GM12878 (cell line): ENCODE measurements at regions not wholly inside any gene's neighbourhood (a gene's known extent, or its start where the extent isn't known, plus 50 kb on each side); places are given as distances from the start of the nearest gene placed in this dataset.

Experiments
- ATAC-seq: fragments of 200-7000 bp; cut with Tn5 transposase; 3 replicates; pipeline ENCODE4 v1.9.1; 2020; ENCODE audit warnings: mild to moderate bottlenecking, moderate library complexity
- BruUV-seq: library from RNA; stranded (reverse); fragments of 400-500 nt; replicated peaks from 2 replicates; lab custom pipeline; 2021; lab: Mats Ljungman, UMichigan
- CTCF ChIA-PET: fragments of 300-600 bp; sonication (Branson Sonifier 250); formaldehyde crosslinking; extraction: SDS; loops from one replicate; lab custom pipeline; 2021; ENCODE audit warnings: inconsistent platforms; lab: Yijun Ruan, JAX
- POLR2A ChIA-PET: fragments of 350-600 bp; formaldehyde crosslinking; extraction: SDS; loops from one replicate; lab custom pipeline; 2021; ENCODE audit warnings: inconsistent platforms; lab: Charles Lee
- RAD21 ChIA-PET: fragments of 300-600 bp; sonication (Branson Sonifier 250); formaldehyde crosslinking; loops from one replicate; lab custom pipeline; 2023; ENCODE audit warnings: antibody characterized with exemption; ENCODE audit not compliant: unreplicated experiment; lab: Charles Lee
- SMC1A ChIA-PET: fragments of 300-600 bp; sonication (Branson Sonifier 250); formaldehyde crosslinking; loops from one replicate; lab custom pipeline; 2023; ENCODE audit not compliant: unreplicated experiment, uncharacterized antibody; lab: Charles Lee
- DNase-seq: peaks from one replicate; pipeline ENCODE4 v3.0.0-alpha.2; 2011; ENCODE audit warnings: low read depth, low spot score
- FAIRE-seq: peaks from 3 replicates; lab custom pipeline; 2011; peaks lifted over from hg19 to GRCh38; lab: Jason Lieb, UNC
- H2AFZ ChIP-seq: 2 replicates; pipeline ENCODE4 v1.6.0; 2011; ENCODE audit warnings: low read depth, low read length, control low read depth; ENCODE audit not compliant: control insufficient read depth
- H3K27ac ChIP-seq: 2 replicates; pipeline ENCODE4 v1.5.1; 2011; ENCODE audit warnings: control low read depth; ENCODE audit not compliant: control insufficient read depth, insufficient read depth
- H3K27me3 ChIP-seq, 2 experiments: replicated peaks in 1 of 2; 2 replicates each; pipeline versions ENCODE4 v1.6.0 to v1.6.1; 2011; ENCODE audit warnings: low read length in 1 of 2; ENCODE audit not compliant: control insufficient read depth in 2 of 2, insufficient read depth in 2 of 2
- H3K36me3 ChIP-seq, 2 experiments: 2 replicates each; pipeline ENCODE4 v1.5.1; 2011; ENCODE audit warnings: low read length in 1 of 2; ENCODE audit not compliant: control insufficient read depth in 2 of 2, insufficient read depth in 2 of 2
- H3K4me1 ChIP-seq: 2 replicates; pipeline ENCODE4 v1.6.1; 2011; ENCODE audit warnings: mild to moderate bottlenecking, low read length, moderate library complexity, mixed read lengths; ENCODE audit not compliant: control insufficient read depth, insufficient read depth
- H3K4me2 ChIP-seq: 2 replicates; pipeline ENCODE4 v1.6.0; 2011; ENCODE audit warnings: control low read depth; ENCODE audit not compliant: control insufficient read depth, insufficient read depth
- H3K4me3 ChIP-seq: fragments of 200-600 bp; sonication (generic); 2 replicates; pipeline ENCODE4 v1.5.1; 2016
- H3K79me2 ChIP-seq: 2 replicates; pipeline ENCODE4 v1.6.0; 2011; ENCODE audit warnings: low read length; ENCODE audit not compliant: control insufficient read depth, insufficient read depth
- H3K9ac ChIP-seq: 2 replicates; pipeline ENCODE4 v1.8.0; 2011; ENCODE audit warnings: low read length, control low read depth, mixed read lengths; ENCODE audit not compliant: control insufficient read depth, insufficient read depth
- H3K9me3 ChIP-seq: replicated peaks from 3 replicates; pipeline ENCODE4 v1.5.1; 2011; ENCODE audit warnings: mild to moderate bottlenecking, low read length; ENCODE audit not compliant: control insufficient read depth, insufficient read depth
- H4K20me1 ChIP-seq: 2 replicates; pipeline ENCODE4 v1.6.0; 2011; ENCODE audit not compliant: control insufficient read depth, insufficient read depth
- BCL11A ChIP-seq: IDR thresholded peaks from 2 replicates; pipeline ENCODE4 v1.6.1; 2011; ENCODE audit warnings: low read depth, low read length
- FOXK2 ChIP-seq: fragments of 450-650 bp; IDR thresholded peaks from 2 replicates; pipeline ENCODE4 v1.6.1; 2017; ENCODE audit warnings: mild to moderate bottlenecking, moderate library complexity
- HSF1 ChIP-seq: fragments of 150-350 bp; IDR thresholded peaks from 2 replicates; pipeline ENCODE4 v1.6.1; 2014; ENCODE audit warnings: mild to moderate bottlenecking, low read depth, low read length
- JUNB ChIP-seq: IDR thresholded peaks from 2 replicates; pipeline ENCODE4 v1.6.1; 2016; ENCODE audit warnings: antibody characterized with exemption, mild to moderate bottlenecking
- MTA2 ChIP-seq: fragments of 450-650 bp; IDR thresholded peaks from 2 replicates; pipeline ENCODE4 v1.6.1; 2016; ENCODE audit warnings: low read depth, mild to moderate bottlenecking, moderate library complexity
- NBN ChIP-seq: fragments of 450-650 bp; IDR thresholded peaks from 2 replicates; pipeline ENCODE4 v1.6.1; 2016
- TARDBP ChIP-seq: IDR thresholded peaks from 2 replicates; pipeline ENCODE4 v1.6.1; 2016; ENCODE audit warnings: borderline replicate concordance
- WGBS: methylation state at CpG from one replicate; pipeline ENCODE4 v1.1.6; 2016; ENCODE audit warnings: low lambda C conversion rate; ENCODE audit not compliant: insufficient replicate concordance, insufficient coverage; ENCODE audit errors: missing lambda C conversion rate; 5-methylcytosine and 5-hydroxymethylcytosine counted together
- in situ Hi-C: fragments of 300-500 bp; cut with MboI; formaldehyde crosslinking; loops from 9 replicates; pipeline ENCODE4 v1.14.3; 2018; ENCODE audit warnings: mixed read lengths
- intact Hi-C: fragments of 100-400 bp; cut with micrococcal nuclease; formaldehyde crosslinking; loops from one replicate; pipeline ENCODE4 v1.14.2; 2022; ENCODE audit not compliant: unreplicated experiment
- TF ChIP-seq, protein P1 (sequence below): IDR thresholded peaks from 2 replicates; pipeline ENCODE4 v1.6.1; 2012; ENCODE audit warnings: low read length, inconsistent platforms

- in situ Hi-C loops (no loop called here), intact Hi-C loops (no loop called here)
- SMC1A ChIA-PET: no interaction called here
- no peak for TF ChIP-seq MTA2
- no peak for TF ChIP-seq HSF1
- TF ChIP-seq, protein P1, sequence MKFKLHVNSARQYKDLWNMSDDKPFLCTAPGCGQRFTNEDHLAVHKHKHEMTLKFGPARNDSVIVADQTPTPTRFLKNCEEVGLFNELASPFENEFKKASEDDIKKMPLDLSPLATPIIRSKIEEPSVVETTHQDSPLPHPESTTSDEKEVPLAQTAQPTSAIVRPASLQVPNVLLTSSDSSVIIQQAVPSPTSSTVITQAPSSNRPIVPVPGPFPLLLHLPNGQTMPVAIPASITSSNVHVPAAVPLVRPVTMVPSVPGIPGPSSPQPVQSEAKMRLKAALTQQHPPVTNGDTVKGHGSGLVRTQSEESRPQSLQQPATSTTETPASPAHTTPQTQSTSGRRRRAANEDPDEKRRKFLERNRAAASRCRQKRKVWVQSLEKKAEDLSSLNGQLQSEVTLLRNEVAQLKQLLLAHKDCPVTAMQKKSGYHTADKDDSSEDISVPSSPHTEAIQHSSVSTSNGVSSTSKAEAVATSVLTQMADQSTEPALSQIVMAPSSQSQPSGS: no peak
- TF ChIP-seq BCL11A: no peak
- no peak for TF ChIP-seq NBN
- TF ChIP-seq FOXK2: no peak
- TF ChIP-seq JUNB: no peak
- TF ChIP-seq TARDBP: no peak
- CTCF ChIA-PET: no interaction called here
- no peaks in the 10 kb centered on the region for H4K20me1 ChIP-seq
- peaks cover 4% of the 10 kb centered on the region; the same call in 2 of the 3 replicates for H3K9me3 ChIP-seq
- RAD21 ChIA-PET: no interaction called here
- no peaks in the 10 kb centered on the region for H3K4me1 ChIP-seq
- H3K79me2 ChIP-seq: no peaks in the 10 kb centered on the region
- ATAC-seq (no peak), FAIRE-seq (no peak), DNase-seq (no peak)
- H3K36me3 ChIP-seq: no peaks in the 10 kb centered on the region
- H3K27me3 ChIP-seq: no peaks in the 10 kb centered on the region
- H2AFZ ChIP-seq: no peak overlapping the region
- H3K9ac ChIP-seq: no peak overlapping the region
- POLR2A ChIA-PET: no interaction called here
- no TSS peak for BruUV-seq
- H3K4me2 ChIP-seq: no peak overlapping the region
- no peak overlapping the region for H3K4me3 ChIP-seq
- 98% methylated on average over 2 of the region's 2 CpGs for WGBS
- H3K27ac ChIP-seq: no peak overlapping the region
Measured at GRCh38 chr1:234681990-234682389, 72.0 kb upstream of the IRF2BP2 start.
